ENCODE measurements at regions not wholly inside any gene's neighbourhood (a gene's known extent, or its start where the extent isn't known, plus 50 kb on each side); places are given as distances from the start of the nearest gene placed in this dataset.

DNA sequence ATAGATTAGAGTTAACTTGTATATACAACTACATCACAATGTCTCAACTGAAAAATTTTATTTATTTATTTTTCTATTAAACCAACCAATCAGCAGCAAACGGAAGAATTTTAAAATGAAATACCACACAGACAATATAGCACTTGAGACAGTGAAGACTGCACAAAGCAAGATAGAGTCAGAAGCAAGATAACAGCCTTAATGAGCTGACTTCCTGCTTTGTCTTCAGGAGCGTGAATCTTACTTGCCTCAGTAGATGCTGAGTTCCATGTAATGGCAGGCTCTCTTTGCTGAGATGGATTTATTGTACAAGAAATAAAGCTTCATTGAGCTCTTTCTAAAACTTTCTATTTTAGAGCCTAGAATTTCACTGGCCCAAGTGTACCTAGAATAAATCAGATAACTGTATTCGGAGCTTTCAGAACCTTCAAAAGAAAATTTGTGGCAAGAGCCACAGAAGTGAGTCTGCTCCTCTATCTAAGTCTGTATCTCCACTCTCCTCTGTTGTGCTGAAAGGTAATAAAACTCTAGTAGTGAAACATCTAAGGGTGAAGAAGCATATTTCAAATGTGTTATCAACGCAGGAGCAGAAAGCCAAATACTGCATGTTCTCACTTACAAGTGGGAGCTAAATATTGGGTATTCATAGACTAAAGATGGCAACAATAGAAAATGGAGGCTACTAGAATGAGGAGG, 83.3 kb upstream of the ANKRD55 start:
- no peak for TF ChIP-seq POLR2A (IDR thresholded peaks at IDR 0.05; ENCODE audit: low read depth, low read length)
- no peak for TF ChIP-seq POLR2AphosphoS5 (IDR thresholded peaks at IDR 0.05; ENCODE audit: low read depth, low read length)
- no peak for TF ChIP-seq TAF1 (IDR thresholded peaks at IDR 0.05; ENCODE audit: borderline replicate concordance, low read depth, low read length)
